ENCODE measurements at regions not wholly inside any gene's neighbourhood (a gene's known extent, or its start where the extent isn't known, plus 50 kb on each side); places are given as distances from the start of the nearest gene placed in this dataset.

GRCh38 chr9:84067821-84068220 is 87.2 kb downstream of the RMI1 start:
- H3K9me3 Mint-ChIP-seq, result no peaks in the 10 kb centered on the region
- H3K27ac Mint-ChIP-seq, result no peak overlapping the region
- ChIA-PET POLR2A (no interaction called here), CTCF (no interaction called here)
- DNase-seq (no peak), ATAC-seq (ENCODE audit: low read depth) (no peak)
- H3K27me3 Mint-ChIP-seq, result peaks cover 2% of the 10 kb centered on the region
- no peaks in the 10 kb centered on the region for H3K36me3 Mint-ChIP-seq (ENCODE audit: low read depth)
- intact Hi-C loops (cut with micrococcal nuclease), result no loop called here
- TF ChIP-seq, protein P1, sequence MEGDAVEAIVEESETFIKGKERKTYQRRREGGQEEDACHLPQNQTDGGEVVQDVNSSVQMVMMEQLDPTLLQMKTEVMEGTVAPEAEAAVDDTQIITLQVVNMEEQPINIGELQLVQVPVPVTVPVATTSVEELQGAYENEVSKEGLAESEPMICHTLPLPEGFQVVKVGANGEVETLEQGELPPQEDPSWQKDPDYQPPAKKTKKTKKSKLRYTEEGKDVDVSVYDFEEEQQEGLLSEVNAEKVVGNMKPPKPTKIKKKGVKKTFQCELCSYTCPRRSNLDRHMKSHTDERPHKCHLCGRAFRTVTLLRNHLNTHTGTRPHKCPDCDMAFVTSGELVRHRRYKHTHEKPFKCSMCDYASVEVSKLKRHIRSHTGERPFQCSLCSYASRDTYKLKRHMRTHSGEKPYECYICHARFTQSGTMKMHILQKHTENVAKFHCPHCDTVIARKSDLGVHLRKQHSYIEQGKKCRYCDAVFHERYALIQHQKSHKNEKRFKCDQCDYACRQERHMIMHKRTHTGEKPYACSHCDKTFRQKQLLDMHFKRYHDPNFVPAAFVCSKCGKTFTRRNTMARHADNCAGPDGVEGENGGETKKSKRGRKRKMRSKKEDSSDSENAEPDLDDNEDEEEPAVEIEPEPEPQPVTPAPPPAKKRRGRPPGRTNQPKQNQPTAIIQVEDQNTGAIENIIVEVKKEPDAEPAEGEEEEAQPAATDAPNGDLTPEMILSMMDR (IDR thresholded peaks at IDR 0.05), result no peak
- H3K4me3 Mint-ChIP-seq, result no peak overlapping the region
- no peaks in the 10 kb centered on the region for H3K4me1 Mint-ChIP-seq

- Mint-ChIP-seq H3K9me3 (no peaks in the 10 kb centered on the region), H3K36me3 (ENCODE audit: low read depth) (no peaks in the 10 kb centered on the region), H3K27ac (no peak overlapping the region), H3K4me1 (no peaks in the 10 kb centered on the region), H3K27me3 (peaks cover 4% of the 10 kb centered on the region), H3K4me3 (no peak overlapping the region)
- ChIA-PET CTCF (no interaction called here), POLR2A (no interaction called here)
- DNase-seq (no peak), ATAC-seq (ENCODE audit: low read depth) (no peak)
- TF ChIP-seq, protein P1 (IDR thresholded peaks at IDR 0.05), result no peak
- intact Hi-C loops (cut with micrococcal nuclease), result no loop called here
Observed at GRCh38 chr9:84068872-84069271, 88.3 kb downstream of the RMI1 start.

- DNase-seq, result no peak
- intact Hi-C loops (cut with micrococcal nuclease), result no loop called here
- Mint-ChIP-seq H3K4me3 (no peak overlapping the region), H3K36me3 (ENCODE audit: low read depth) (no peaks in the 10 kb centered on the region), H3K4me1 (no peaks in the 10 kb centered on the region), H3K27ac (no peak overlapping the region), H3K27me3 (peaks cover 7% of the 10 kb centered on the region), H3K9me3 (no peaks in the 10 kb centered on the region)
- ChIA-PET CTCF (no interaction called here), POLR2A (no interaction called here)
- no peak for ATAC-seq (ENCODE audit: low read depth)
- TF ChIP-seq, protein P1 (IDR thresholded peaks at IDR 0.05), result no peak
Observed at GRCh38 chr9:84070590-84070989, 90.0 kb downstream of the RMI1 start.

DNA sequence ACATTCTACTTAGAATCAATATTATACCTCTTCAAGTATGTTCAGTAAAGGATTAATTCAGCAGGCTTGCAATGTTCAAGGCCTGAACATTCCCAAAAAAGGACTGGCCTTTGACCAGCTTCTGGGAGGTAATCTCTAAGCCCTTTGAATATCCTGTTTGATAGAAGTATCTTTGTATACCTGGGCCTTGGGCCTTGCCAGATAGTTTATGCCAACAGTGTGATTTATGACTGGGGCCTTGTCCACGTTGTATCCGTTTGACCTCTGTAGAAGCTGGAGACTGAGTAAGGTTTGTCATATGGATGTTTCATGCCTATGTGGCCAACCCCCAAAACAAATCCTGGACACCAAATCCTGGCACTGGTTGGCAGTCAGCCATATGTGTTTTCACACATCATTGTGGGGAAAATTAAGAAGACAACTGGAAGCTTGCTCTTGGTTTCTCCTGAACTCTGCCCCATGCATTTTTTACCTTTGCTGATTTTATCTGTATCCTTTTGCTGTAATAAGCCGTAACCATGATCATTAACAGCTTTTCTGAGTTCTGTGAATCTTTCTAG is 92.1 kb downstream of the RMI1 start:
- TF ChIP-seq, protein P1 (IDR thresholded peaks at IDR 0.05), result no peak
- H3K9me3 Mint-ChIP-seq, result peaks cover 1% of the 10 kb centered on the region
- H3K27me3 Mint-ChIP-seq, result peaks cover 7% of the 10 kb centered on the region
- no peak overlapping the region for H3K27ac Mint-ChIP-seq
- CTCF ChIA-PET, result no interaction called here
- H3K4me3 Mint-ChIP-seq, result no peak overlapping the region
- intact Hi-C loops (cut with micrococcal nuclease), result no loop called here
- H3K4me1 Mint-ChIP-seq, result no peaks in the 10 kb centered on the region
- ATAC-seq (ENCODE audit: low read depth), result no peak
- no peaks in the 10 kb centered on the region for H3K36me3 Mint-ChIP-seq (ENCODE audit: low read depth)
- DNase-seq, result no peak
- POLR2A ChIA-PET, result no interaction called here

DNA sequence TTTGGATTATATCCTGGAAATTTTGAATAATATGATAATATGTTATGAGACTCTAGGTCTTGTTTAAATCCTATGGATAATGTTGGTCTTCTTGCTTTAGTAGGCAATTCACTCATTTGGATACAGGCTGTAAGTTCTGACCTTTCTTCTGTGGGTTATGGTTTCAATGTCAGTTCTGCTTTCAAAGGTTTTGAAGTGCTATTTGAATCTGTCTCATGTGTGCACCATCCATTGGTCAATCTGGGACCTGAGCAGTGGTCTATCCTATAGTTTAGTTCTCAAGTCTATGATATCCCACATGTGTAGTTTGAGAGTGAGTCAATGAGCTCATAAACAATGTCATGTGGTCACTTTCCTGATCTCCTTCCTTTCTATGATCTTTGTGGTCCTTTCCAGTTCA is 94.4 kb downstream of the RMI1 start:
- TF ChIP-seq, protein P1 (IDR thresholded peaks at IDR 0.05), result no peak
- CTCF ChIA-PET, result no interaction called here

More for the DNA sequence above, 94.4 kb downstream of the RMI1 start:
- Mint-ChIP-seq H3K36me3 (ENCODE audit: low read depth) (no peaks in the 10 kb centered on the region), H3K27me3 (peaks cover 9% of the 10 kb centered on the region), H3K9me3 (peaks cover 5% of the 10 kb centered on the region), H3K4me3 (no peak overlapping the region), H3K27ac (no peak overlapping the region), H3K4me1 (no peaks in the 10 kb centered on the region)
- DNase-seq (no peak), ATAC-seq (ENCODE audit: low read depth) (no peak)
- intact Hi-C loops (cut with micrococcal nuclease), result no loop called here
- POLR2A ChIA-PET, result interaction anchor here (0.8 kb wide), 1 partner anchor 95 kb away, joined by 5 read pairs; the partner anchor contains the start of gene HNRNPK

Data from activated B cell treated with CpG ODN at 0.5 μM for 24 hours (primary cell).